ENCODE measurements at regions not wholly inside any gene's neighbourhood (a gene's known extent, or its start where the extent isn't known, plus 50 kb on each side); places are given as distances from the start of the nearest gene placed in this dataset.

DNA sequence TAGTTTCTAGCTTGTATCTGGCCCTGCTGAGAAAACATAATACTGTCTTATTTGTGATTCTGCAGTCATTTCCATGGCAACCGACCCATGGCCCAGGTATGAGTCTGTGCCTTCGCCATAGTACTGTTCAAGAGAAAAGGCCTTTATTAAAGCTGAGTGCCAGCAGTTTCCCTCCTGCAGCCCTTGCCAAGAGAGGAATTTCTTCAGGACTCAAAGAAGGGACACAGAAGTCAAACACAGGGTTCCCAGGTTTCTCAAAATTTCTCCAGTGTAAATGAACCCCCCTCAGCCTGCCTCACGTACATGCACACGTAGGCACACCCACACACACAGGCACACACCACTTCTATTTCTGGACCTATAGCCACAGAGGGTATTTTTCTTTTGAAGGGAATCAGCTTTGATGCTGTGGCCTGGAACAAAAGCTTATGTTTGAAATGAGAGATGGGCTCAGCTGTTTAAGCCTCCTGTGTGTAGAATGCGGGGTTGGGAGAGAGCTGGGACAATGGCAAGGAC lies 269.2 kb downstream of the PDCD6IP start:
- TF ChIP-seq TAF1 (IDR thresholded peaks at IDR 0.05; ENCODE audit: borderline replicate concordance, low read depth, low read length): no peak
- TF ChIP-seq POLR2AphosphoS5 (IDR thresholded peaks at IDR 0.05; ENCODE audit: low read depth, low read length): no peak
- no peak for TF ChIP-seq POLR2A (IDR thresholded peaks at IDR 0.05; ENCODE audit: low read depth, low read length)

Measured in GM12892 (cell line).